GM12892 (cell line): ENCODE measurements at regions not wholly inside any gene's neighbourhood (a gene's known extent, or its start where the extent isn't known, plus 50 kb on each side); places are given as distances from the start of the nearest gene placed in this dataset.
"Not testable (repeated sequence)": the region's sequence is repeated elsewhere in the genome, so short reads cannot be mapped to it uniquely, and the experiment has no call there.

Experiments
- DNase-seq: peaks from one replicate; pipeline ENCODE4 v3.0.0; 2011; ENCODE audit not compliant: insufficient read length
- FAIRE-seq: peaks from 2 replicates; lab custom pipeline; 2011; peaks lifted over from hg19 to GRCh38; lab: Jason Lieb, UNC
- POLR2A ChIP-seq: IDR thresholded peaks from 2 replicates; pipeline ENCODE4 v1.6.1; 2011; ENCODE audit warnings: low read depth, low read length, control low read depth
- POLR2AphosphoS5 ChIP-seq: IDR thresholded peaks from 2 replicates; pipeline ENCODE4 v1.6.1; 2011; ENCODE audit warnings: low read depth, low read length, control low read depth
- TAF1 ChIP-seq: IDR thresholded peaks from 2 replicates; pipeline ENCODE4 v1.6.1; 2011; ENCODE audit warnings: low read depth, mild to moderate bottlenecking, control low read depth, low read length, borderline replicate concordance

DNA sequence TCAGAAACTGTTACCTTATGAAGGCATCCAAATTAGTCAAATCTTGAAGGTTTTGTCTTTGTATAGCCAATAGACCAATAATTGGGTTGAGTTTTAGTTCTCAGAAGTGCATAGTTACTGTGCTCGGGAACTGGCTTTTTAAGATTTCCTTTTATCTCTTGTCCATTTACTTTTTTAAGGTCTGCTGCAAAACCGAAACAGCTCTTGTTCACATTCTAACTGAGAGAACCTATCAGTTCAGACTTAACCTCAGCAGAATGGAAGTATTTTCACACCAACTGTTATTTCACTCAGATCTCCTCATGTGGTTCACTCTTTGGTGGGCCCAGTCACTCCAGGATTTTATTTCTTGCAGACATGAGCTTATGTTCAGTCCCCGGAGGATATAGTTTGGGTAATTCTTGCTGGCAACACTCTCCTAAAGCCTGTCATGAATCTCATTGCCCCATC is 55.5 kb downstream of the TPBG start:
- TF ChIP-seq TAF1 (no peak), POLR2A (no peak), POLR2AphosphoS5 (no peak)
- DNase-seq (no peak), FAIRE-seq (peak; percentile 93)

DNA sequence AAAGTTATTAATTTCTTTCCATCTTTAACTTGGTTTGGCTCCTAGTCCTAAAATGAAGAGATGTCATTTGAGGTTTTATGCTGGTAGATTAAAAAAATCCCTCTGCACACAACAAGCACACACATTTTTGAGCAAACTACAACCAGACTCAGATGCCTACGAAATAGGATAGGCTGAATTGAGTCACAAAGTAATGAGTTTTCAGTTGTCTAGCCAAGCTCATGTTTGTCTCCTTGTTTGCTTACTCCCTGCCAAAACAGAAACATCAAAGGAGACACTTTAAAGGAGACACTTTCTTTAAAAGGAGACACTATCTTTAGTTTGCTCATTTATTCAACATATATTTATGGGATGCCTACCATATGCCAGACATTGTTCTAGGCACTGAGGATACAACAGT is 56.2 kb downstream of the TPBG start:
- FAIRE-seq (no peak), DNase-seq (no peak)
- TF ChIP-seq TAF1 (no peak), POLR2AphosphoS5 (no peak), POLR2A (no peak)

GRCh38 chr6:82430611-82431010 is 67.0 kb downstream of the TPBG start:
- TF ChIP-seq POLR2AphosphoS5 (no peak), TAF1 (no peak), POLR2A (no peak)
- FAIRE-seq (no peak), DNase-seq (no peak)

DNA sequence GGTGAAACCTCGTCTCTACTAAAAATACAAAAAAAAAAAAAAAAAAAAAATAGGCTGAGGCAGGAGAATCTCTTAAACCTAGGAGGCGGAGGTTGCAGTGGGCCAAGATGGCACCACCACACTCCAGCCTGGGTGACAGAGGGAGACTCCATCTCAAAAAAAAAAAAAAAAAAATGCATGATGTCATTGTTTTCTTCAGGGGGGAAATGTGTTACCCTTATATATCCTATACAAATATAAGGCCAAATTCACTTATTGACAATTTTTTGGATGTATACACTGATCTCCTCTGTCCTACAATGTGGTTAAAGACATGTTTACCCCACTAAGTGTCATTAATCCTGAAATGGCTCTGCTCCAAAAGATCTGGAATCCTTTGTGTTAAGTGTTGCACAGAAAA is 73.1 kb downstream of the TPBG start:
- no peak for FAIRE-seq
- TF ChIP-seq POLR2AphosphoS5: no peak
- no peak for TF ChIP-seq POLR2A
- TF ChIP-seq TAF1: no peak
- no peak for DNase-seq

DNA sequence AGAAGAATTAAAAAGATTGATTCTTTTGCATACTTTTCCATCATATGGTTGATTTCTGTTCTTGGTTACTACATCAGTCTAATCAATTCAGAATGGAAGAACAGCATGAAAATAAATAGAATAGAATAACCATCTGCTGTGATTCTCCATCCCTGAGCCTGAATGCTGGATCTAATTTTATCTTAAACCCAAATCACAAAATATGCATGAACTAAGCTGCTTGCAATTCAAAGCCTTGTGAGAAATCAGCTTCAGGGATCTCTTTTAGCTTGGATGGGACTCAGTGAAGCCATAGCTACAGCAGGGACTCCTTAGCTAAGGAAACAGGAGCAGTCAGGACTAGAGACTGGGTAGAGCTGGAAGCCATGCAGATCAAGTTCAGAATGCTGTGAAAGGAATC is 74.1 kb downstream of the TPBG start:
- DNase-seq (no peak), FAIRE-seq (no peak)
- TF ChIP-seq POLR2AphosphoS5: no peak
- no peak for TF ChIP-seq POLR2A
- no peak for TF ChIP-seq TAF1

- no peak for FAIRE-seq
- no peak for TF ChIP-seq POLR2AphosphoS5
- DNase-seq: no peak
Measured at GRCh38 chr6:82441047-82441855, 77.6 kb downstream of the TPBG start.

GRCh38 chr6:82442061-82442719 is 78.6 kb downstream of the TPBG start:
- DNase-seq: no peak
- FAIRE-seq: no peak
- TF ChIP-seq POLR2AphosphoS5 (no peak), TAF1 (no peak), POLR2A (no peak)

DNA sequence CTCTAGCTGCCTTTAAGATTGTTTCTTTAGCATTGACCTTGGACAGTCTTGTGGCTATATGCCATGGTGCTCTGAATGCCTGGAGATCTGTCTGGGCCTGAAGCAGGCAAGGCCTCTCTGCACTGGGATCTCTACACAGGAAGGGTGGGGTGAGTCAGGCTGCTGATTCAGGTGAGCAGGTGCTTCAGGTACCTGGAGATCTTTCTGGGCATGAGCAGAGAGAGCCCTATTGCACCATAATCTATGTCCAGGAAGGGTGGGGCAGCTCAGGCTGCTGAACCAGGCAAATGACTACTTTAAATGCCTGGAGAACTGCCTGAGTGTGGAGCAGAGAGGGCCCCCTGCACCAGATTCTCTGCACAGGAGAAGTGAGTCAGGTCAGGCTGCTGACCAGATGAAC is 94.5 kb downstream of the TPBG start:
- FAIRE-seq (no peak), DNase-seq (no peak)
- TF ChIP-seq TAF1 (no peak), POLR2A (no peak), POLR2AphosphoS5 (no peak)

GRCh38 chr6:82458705-82459104 is 95.1 kb downstream of the TPBG start:
- FAIRE-seq (no peak), DNase-seq (no peak)
- TF ChIP-seq TAF1 (no peak), POLR2AphosphoS5 (no peak), POLR2A (no peak)

GRCh38 chr6:82461536-82461935 is 97.9 kb downstream of the TPBG start:
- DNase-seq: no peak
- no peak for FAIRE-seq
- TF ChIP-seq POLR2A (no peak), TAF1 (no peak), POLR2AphosphoS5 (no peak)

- TF ChIP-seq POLR2AphosphoS5: no peak
- no peak for TF ChIP-seq POLR2A
- TF ChIP-seq TAF1: no peak
- FAIRE-seq (no peak), DNase-seq (no peak)
Measured at GRCh38 chr6:82467338-82467737, 103.7 kb downstream of the TPBG start.

GRCh38 chr6:82470123-82470522 is 106.5 kb downstream of the TPBG start:
- not testable (repeated sequence) for DNase-seq, FAIRE-seq

GRCh38 chr6:82475106-82475505 is 111.5 kb downstream of the TPBG start:
- not testable (repeated sequence) for FAIRE-seq, DNase-seq
